ENCODE measurements at regions not wholly inside any gene's neighbourhood (a gene's known extent, or its start where the extent isn't known, plus 50 kb on each side); places are given as distances from the start of the nearest gene placed in this dataset.
"Not testable (repeated sequence)": the region's sequence is repeated elsewhere in the genome, so short reads cannot be mapped to it uniquely, and the experiment has no call there.

DNA sequence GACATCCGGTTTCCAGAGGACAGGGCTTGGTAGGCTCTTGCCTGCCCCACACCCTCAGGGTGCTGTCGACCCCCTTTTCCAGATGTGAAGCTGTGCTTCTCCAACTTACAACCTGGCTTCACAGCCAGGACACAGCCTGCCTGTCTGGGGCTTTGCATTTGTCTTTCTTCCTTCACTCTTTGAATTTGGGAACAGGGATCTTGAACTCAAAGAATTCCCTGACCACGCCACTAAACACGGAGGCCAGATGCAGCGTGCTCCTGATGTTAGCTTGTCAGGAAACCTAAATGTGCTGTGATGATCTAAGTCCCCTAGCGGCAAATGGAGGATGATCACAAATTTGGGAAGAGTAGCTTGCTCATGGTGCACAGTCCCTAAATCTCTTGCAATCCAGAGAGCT is 244.8 kb upstream of the RGMA start:
- peaks cover 12% of the 10 kb centered on the region for H3K27me3 ChIP-seq (ENCODE audit: insufficient read depth, low read length)
- CTCF ChIA-PET: no interaction called here
- BruUV-seq (replicated peaks): no TSS peak
- DNase-seq (ENCODE audit: low read depth, low spot score) (no peak), ATAC-seq (no peak)
- H3K36me3 ChIP-seq (ENCODE audit: control insufficient read depth in 1 of 2, insufficient read depth in 2 of 2, low read length in 2 of 2): no peaks in the 10 kb centered on the region
- no peaks in the 10 kb centered on the region for H3K9me3 ChIP-seq (ENCODE audit: control insufficient read depth in 1 of 2, insufficient read depth in 1 of 2, low read depth in 1 of 2, low read length in 2 of 2)
- H4K20me1 ChIP-seq (ENCODE audit: insufficient read depth): no peaks in the 10 kb centered on the region
- H2AFZ ChIP-seq (ENCODE audit: low read depth, low read length, poor library complexity, severe bottlenecking): no peak overlapping the region
- POLR2A ChIA-PET: no interaction called here
- no peak overlapping the region for H3K4me3 ChIP-seq (replicated peaks in 1 of 2; ENCODE audit: low read depth in 1 of 2, low read length in 2 of 2)
- H3K4me1 ChIP-seq (ENCODE audit: control insufficient read depth in 1 of 2, insufficient read depth in 2 of 2, low read length in 2 of 2): no peaks in the 10 kb centered on the region
- no peak overlapping the region for H3K27ac ChIP-seq (ENCODE audit: low read depth, low read length)
- no peak overlapping the region for H3K4me2 ChIP-seq (ENCODE audit: low read length)
- H3K79me2 ChIP-seq (ENCODE audit: insufficient read depth, low read length): no peaks in the 10 kb centered on the region
- TF ChIP-seq, protein P1, sequence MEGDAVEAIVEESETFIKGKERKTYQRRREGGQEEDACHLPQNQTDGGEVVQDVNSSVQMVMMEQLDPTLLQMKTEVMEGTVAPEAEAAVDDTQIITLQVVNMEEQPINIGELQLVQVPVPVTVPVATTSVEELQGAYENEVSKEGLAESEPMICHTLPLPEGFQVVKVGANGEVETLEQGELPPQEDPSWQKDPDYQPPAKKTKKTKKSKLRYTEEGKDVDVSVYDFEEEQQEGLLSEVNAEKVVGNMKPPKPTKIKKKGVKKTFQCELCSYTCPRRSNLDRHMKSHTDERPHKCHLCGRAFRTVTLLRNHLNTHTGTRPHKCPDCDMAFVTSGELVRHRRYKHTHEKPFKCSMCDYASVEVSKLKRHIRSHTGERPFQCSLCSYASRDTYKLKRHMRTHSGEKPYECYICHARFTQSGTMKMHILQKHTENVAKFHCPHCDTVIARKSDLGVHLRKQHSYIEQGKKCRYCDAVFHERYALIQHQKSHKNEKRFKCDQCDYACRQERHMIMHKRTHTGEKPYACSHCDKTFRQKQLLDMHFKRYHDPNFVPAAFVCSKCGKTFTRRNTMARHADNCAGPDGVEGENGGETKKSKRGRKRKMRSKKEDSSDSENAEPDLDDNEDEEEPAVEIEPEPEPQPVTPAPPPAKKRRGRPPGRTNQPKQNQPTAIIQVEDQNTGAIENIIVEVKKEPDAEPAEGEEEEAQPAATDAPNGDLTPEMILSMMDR (IDR thresholded peaks at IDR 0.05 in 2 of 3, conservative IDR thresholded peaks at IDR 0.05 in 1 of 3; ENCODE audit: borderline replicate concordance in 1 of 3, insufficient read depth in 1 of 3, low read depth in 2 of 3, low read length in 2 of 3): 0 out of 6 replicates have a peak, but pooled peaks of 1 of the 3 experiments have one; percentile 10
- TF ChIP-seq SIN3A (IDR thresholded peaks at IDR 0.05; ENCODE audit: low read depth): no peak
- RAD21 ChIA-PET (ENCODE audit: low non-redundant PET in 1 of 2, low total read pairs in 2 of 2, uncharacterized antibody in 2 of 2, unreplicated experiment in 2 of 2): no interaction called here
- H3K9ac ChIP-seq (ENCODE audit: low read length): no peak overlapping the region
- intact Hi-C loops (cut with micrococcal nuclease): no loop called here
- H3K9me2 ChIP-seq (ENCODE audit: insufficient read depth): no peaks in the 10 kb centered on the region

DNA sequence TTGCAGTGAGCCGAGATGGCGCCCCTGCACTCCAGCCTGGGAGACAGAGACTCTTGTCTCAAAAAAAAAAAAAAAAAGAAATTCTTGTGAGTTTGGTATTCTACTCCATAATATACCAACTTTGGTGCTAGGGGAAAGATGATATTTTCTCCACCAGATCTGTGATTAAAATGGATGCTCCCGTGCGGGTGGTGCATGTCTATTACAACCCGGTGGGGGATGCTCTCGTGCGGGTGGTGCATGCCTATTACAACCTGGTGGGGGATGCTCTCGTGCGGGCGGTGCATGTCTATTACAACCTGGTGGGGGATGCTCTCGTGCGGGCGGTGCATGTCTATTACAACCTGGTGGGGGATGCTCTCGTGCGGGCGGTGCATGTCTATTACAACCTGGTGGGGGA is 244.1 kb upstream of the RGMA start:
- H4K20me1 ChIP-seq (ENCODE audit: insufficient read depth); ATAC-seq; RAD21 ChIA-PET (ENCODE audit: low non-redundant PET in 1 of 2, low total read pairs in 2 of 2, uncharacterized antibody in 2 of 2, unreplicated experiment in 2 of 2); H3K9me2 ChIP-seq (ENCODE audit: insufficient read depth); CTCF ChIA-PET; H3K9me3 ChIP-seq (ENCODE audit: control insufficient read depth in 1 of 2, insufficient read depth in 1 of 2, low read depth in 1 of 2, low read length in 2 of 2); H3K4me2 ChIP-seq (ENCODE audit: low read length); DNase-seq (ENCODE audit: low read depth, low spot score); H2AFZ ChIP-seq (ENCODE audit: low read depth, low read length, poor library complexity, severe bottlenecking); intact Hi-C loops (cut with micrococcal nuclease); H3K9ac ChIP-seq (ENCODE audit: low read length); POLR2A ChIA-PET; H3K79me2 ChIP-seq (ENCODE audit: insufficient read depth, low read length); H3K4me1 ChIP-seq (ENCODE audit: control insufficient read depth in 1 of 2, insufficient read depth in 2 of 2, low read length in 2 of 2); H3K4me3 ChIP-seq (replicated peaks in 1 of 2; ENCODE audit: low read depth in 1 of 2, low read length in 2 of 2); H3K27ac ChIP-seq (ENCODE audit: low read depth, low read length); BruUV-seq (replicated peaks); H3K36me3 ChIP-seq (ENCODE audit: control insufficient read depth in 1 of 2, insufficient read depth in 2 of 2, low read length in 2 of 2): not testable (repeated sequence)
- peaks cover 12% of the 10 kb centered on the region for H3K27me3 ChIP-seq (ENCODE audit: insufficient read depth, low read length)
